Suprapubic skin (tissue), 4 donors: ENCODE measurements at regions not wholly inside any gene's neighbourhood (a gene's known extent, or its start where the extent isn't known, plus 50 kb on each side); places are given as distances from the start of the nearest gene placed in this dataset.
"Not testable (repeated sequence)": the region's sequence is repeated elsewhere in the genome, so short reads cannot be mapped to it uniquely, and the experiment has no call there.

ENCODE experiments used
- EP300 ChIP-seq: sonication (generic); formaldehyde crosslinking; IDR thresholded peaks from one replicate; pipeline ENCODE4 v1.6.1; 2017; ENCODE audit warnings: antibody characterized with exemption
- POLR2A ChIP-seq, 2 donors: fragments of 450-650 bp; IDR thresholded peaks; one replicate each; pipeline ENCODE4 v1.6.1; 2017; ENCODE audit warnings: antibody characterized with exemption in 2 of 2, mild to moderate bottlenecking in 2 of 2, moderate library complexity in 2 of 2
- POLR2AphosphoS5 ChIP-seq, 3 donors: sonication (generic); formaldehyde crosslinking; IDR thresholded peaks; one replicate each; pipeline ENCODE4 v1.6.1; 2017; ENCODE audit warnings: antibody characterized with exemption in 3 of 3
- TF ChIP-seq, protein P1 (sequence below), 2 donors: fragments of 200-600 bp in 1 of 2; fragments of 450-650 bp in 1 of 2; sonication (generic) in 1 of 2; IDR thresholded peaks; one replicate each; pipeline ENCODE4 v1.5.1; 2016 to 2019; ENCODE audit warnings: antibody characterized with exemption in 2 of 2, mild to moderate bottlenecking in 1 of 2, moderate library complexity in 1 of 2

- TF ChIP-seq EP300; POLR2A (IDR thresholded peaks at IDR 0.05); POLR2AphosphoS5 (IDR thresholded peaks at IDR 0.05): not testable (repeated sequence)
- TF ChIP-seq, protein P1, sequence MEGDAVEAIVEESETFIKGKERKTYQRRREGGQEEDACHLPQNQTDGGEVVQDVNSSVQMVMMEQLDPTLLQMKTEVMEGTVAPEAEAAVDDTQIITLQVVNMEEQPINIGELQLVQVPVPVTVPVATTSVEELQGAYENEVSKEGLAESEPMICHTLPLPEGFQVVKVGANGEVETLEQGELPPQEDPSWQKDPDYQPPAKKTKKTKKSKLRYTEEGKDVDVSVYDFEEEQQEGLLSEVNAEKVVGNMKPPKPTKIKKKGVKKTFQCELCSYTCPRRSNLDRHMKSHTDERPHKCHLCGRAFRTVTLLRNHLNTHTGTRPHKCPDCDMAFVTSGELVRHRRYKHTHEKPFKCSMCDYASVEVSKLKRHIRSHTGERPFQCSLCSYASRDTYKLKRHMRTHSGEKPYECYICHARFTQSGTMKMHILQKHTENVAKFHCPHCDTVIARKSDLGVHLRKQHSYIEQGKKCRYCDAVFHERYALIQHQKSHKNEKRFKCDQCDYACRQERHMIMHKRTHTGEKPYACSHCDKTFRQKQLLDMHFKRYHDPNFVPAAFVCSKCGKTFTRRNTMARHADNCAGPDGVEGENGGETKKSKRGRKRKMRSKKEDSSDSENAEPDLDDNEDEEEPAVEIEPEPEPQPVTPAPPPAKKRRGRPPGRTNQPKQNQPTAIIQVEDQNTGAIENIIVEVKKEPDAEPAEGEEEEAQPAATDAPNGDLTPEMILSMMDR (IDR thresholded peaks at IDR 0.05): not testable (repeated sequence)
Measured at GRCh38 chr11:38746516-38746915, 2148.5 kb upstream of the RAG2 start.
